Brain microvascular endothelial cell (primary cell): ENCODE measurements at regions not wholly inside any gene's neighbourhood (a gene's known extent, or its start where the extent isn't known, plus 50 kb on each side); places are given as distances from the start of the nearest gene placed in this dataset.
A peak's percentile ranks its signal among the peaks of the same experiment; 100 is the strongest.

Source experiments
- DNase-seq: peaks from one replicate; pipeline ENCODE4 v3.0.0-alpha.2; 2020
- H3K27ac ChIP-seq: fragments of 250-450 bp; sonication (Bioruptor Pico); 2 replicates; pipeline ENCODE4 v1.5.1; 2020; ENCODE audit warnings: mild to moderate bottlenecking, moderate library complexity
- H3K27me3 ChIP-seq: fragments of 250-450 bp; sonication (Bioruptor Pico); replicated peaks from 2 replicates; pipeline ENCODE4 v1.5.1; 2020; ENCODE audit warnings: mild to moderate bottlenecking
- H3K36me3 ChIP-seq: fragments of 250-450 bp; sonication (Bioruptor Pico); replicated peaks from 2 replicates; pipeline ENCODE4 v1.5.1; 2020; ENCODE audit warnings: mild to moderate bottlenecking
- H3K4me3 ChIP-seq: 2 replicates; pipeline ENCODE4 v1.5.1; 2011; ENCODE audit warnings: low read depth, mild to moderate bottlenecking, control low read depth, low read length, moderate library complexity
- in situ Hi-C: cut with HindIII; loops from 2 replicates; pipeline ENCODE4 v1.10.0; 2017; ENCODE audit warnings: low sequenced_read_pairs, low pct_ligation_motif_present
- TF ChIP-seq, protein P1 (sequence below): IDR thresholded peaks from 2 replicates; pipeline ENCODE4 v1.5.1; 2011; ENCODE audit warnings: low read depth, mild to moderate bottlenecking, moderate library complexity, low read length, control low read depth, inconsistent platforms; ENCODE audit errors: missing control alignments

DNA sequence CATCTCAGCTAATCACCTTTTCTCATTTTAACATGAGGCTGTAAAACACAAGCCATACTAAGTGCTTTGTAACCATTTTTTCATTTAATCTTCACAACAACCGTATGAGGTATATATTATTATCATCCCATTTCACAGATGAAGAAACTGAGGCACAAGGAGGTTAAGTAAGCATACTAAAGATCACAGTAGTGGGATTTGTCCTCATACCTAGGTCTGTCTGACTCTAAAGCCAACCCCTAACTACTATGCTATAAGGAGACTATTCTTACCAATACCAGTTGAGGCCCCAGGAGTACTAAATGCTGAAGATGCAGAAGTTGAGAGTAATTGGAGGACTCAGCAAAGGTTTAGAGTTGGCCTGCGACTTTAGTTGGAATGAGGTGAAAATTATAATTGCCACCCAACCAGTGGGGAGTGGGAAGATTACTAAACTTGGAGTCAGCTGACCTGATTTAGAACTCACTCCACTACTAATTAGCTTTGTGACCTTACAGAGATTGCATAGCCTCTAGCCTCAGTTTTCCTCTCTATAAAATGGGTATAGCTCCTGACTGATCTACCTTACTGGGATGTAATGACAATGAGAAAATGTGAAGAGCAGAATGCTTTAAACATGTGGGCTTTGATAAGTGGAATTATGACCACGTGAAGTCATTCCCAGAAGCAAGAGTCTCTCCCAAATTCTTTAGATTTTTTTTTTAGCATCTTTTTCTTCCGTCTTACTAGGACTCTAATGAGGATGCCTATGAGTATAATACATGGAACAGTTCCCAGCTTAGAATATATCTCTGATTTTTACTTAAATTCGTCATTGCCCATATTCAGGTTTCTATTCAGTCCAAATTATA lies 85.8 kb upstream of the IPO9 start:
- TF ChIP-seq, protein P1, sequence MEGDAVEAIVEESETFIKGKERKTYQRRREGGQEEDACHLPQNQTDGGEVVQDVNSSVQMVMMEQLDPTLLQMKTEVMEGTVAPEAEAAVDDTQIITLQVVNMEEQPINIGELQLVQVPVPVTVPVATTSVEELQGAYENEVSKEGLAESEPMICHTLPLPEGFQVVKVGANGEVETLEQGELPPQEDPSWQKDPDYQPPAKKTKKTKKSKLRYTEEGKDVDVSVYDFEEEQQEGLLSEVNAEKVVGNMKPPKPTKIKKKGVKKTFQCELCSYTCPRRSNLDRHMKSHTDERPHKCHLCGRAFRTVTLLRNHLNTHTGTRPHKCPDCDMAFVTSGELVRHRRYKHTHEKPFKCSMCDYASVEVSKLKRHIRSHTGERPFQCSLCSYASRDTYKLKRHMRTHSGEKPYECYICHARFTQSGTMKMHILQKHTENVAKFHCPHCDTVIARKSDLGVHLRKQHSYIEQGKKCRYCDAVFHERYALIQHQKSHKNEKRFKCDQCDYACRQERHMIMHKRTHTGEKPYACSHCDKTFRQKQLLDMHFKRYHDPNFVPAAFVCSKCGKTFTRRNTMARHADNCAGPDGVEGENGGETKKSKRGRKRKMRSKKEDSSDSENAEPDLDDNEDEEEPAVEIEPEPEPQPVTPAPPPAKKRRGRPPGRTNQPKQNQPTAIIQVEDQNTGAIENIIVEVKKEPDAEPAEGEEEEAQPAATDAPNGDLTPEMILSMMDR: no peak
- in situ Hi-C loops: no loop called here
- no peak for DNase-seq
- no peak overlapping the region for H3K27ac ChIP-seq
- H3K4me3 ChIP-seq: no peak overlapping the region
- H3K36me3 ChIP-seq: peaks cover 41% of the 10 kb centered on the region
- no peaks in the 10 kb centered on the region for H3K27me3 ChIP-seq

DNA sequence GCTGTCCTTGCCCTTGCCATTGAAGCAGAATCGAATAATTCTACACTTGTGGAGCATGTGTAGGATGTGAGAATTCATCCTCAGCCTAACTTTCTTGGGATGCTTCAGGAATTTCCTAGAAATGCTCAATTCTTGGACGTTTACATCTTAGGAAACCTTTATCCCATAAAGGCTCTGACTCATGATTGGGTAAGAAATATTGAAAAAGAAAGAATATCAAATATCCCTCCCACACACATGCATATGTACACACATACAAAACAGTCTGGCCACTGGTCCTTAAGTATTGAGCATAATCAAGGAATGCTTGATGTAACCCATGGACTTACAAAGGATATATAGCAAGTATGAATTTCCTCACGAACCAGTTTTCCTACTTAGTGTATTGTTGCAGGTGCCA lies 83.9 kb upstream of the IPO9 start:
- Histone ChIP-seq H3K4me3 (no peak overlapping the region), H3K27ac (peak overlapping the region; percentile 41), H3K27me3 (no peaks in the 10 kb centered on the region), H3K36me3 (peaks cover 42% of the 10 kb centered on the region)
- peak; percentile 39 for DNase-seq
- in situ Hi-C loops: no loop called here
- TF ChIP-seq, protein P1: no peak

DNA sequence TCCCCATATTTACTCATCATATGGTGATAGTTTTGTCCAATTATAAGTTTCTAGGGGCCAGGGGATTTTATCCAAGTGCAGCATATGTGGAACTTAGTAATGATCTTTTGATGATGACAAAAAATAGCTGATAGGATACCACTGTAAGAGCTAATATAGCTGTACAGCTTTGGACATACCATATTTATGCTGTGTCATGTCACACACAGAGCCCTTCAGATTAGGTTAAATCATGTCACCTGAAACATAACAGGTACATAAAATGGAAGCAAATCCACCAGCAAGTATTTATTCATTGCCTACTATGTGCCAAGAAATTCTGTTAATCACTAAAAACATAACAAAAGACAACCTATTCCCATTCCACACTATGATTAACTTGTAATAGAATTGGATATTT lies 82.8 kb upstream of the IPO9 start:
- peaks cover 41% of the 10 kb centered on the region for H3K36me3 ChIP-seq
- peak overlapping the region; percentile 15 for H3K27ac ChIP-seq
- no peak for DNase-seq
- TF ChIP-seq, protein P1: no peak
- no peaks in the 10 kb centered on the region for H3K27me3 ChIP-seq
- no peak overlapping the region for H3K4me3 ChIP-seq
- in situ Hi-C loops: no loop called here

DNA sequence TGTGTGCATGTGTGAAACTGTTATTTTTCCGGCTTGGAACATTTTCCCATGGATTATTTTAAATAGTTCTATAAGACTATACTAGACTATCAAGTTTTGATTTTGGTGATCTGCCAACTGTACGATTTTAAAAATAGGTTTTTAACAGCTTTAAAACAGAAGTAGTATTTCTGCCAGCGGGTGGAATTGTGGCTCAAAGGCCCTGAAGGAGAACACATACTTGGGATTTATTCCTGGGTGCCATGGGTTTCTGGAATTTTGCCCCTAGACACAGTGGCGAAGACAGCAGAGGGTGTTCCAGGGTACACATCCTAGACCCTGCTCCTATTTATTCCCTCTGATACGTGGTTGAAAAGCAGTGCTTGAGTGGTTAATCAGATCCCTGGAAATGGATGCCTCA lies 81.7 kb upstream of the IPO9 start:
- Histone ChIP-seq H3K4me3 (no peak overlapping the region), H3K27me3 (no peaks in the 10 kb centered on the region), H3K36me3 (peaks cover 32% of the 10 kb centered on the region), H3K27ac (peak overlapping the region; percentile 93)
- DNase-seq: no peak
- TF ChIP-seq, protein P1: no peak
- in situ Hi-C loops: no loop called here

DNA sequence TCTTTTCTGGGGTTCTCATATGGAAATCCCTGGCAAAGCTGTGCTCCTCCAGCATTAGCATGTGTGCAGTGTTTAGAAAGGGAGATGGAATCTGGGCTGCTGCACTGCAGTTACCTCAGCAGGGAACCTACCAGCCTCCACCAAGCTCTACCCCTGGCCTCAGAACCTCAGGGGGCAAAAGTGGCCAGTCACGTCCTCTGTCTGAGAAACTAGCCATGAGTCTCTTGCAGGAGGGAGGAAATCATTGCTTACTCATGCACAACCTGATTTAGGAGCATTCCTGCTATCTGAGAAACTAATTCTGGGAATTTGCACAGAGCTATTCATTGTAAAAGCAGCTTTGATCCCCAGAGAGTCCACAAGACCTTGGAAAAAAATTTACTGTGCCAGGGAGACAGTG lies 80.6 kb upstream of the IPO9 start:
- peaks cover 29% of the 10 kb centered on the region for H3K36me3 ChIP-seq
- no peak overlapping the region for H3K4me3 ChIP-seq
- DNase-seq: peak; percentile 94
- no peaks in the 10 kb centered on the region for H3K27me3 ChIP-seq
- peak overlapping the region; percentile 93 for H3K27ac ChIP-seq
- TF ChIP-seq, protein P1: no peak
- in situ Hi-C loops: no loop called here

DNA sequence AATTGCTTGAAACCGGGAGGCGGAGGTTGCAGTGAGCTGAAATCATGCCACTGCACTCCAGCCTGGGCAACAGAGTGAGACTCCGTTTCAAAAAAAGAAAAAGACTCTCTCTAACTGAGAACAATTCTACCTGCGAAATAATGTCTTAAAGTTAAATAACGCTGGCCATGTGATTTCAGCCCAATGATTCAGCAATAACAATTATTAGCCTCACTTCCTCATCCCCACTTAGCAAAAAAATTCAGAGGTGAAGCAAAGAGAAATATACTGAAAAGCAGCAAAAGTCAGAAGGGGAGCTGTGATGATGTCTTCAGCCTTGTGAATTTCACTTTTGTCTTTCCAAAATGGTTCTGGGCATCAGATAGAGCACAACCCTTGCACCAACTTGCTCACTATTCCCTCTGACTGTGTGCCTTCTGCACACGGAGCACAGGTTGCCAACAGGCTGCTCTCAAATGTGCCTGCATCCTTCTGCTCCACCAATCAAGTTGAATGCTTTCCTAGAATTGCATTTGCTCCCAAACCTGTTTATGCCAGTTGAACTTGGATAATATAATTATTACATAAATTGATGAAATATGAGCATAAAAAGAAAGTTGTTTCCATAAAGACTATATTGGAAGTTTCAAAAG lies 79.8 kb upstream of the IPO9 start:
- TF ChIP-seq, protein P1: no peak
- H3K4me3 ChIP-seq: no peak overlapping the region
- in situ Hi-C loops: no loop called here
- H3K27ac ChIP-seq: peak overlapping the region; percentile 93
- peaks cover 26% of the 10 kb centered on the region for H3K36me3 ChIP-seq
- no peak for DNase-seq
- no peaks in the 10 kb centered on the region for H3K27me3 ChIP-seq
